GM03348 (cell line): ENCODE measurements at regions not wholly inside any gene's neighbourhood (a gene's known extent, or its start where the extent isn't known, plus 50 kb on each side); places are given as distances from the start of the nearest gene placed in this dataset.

ENCODE experiments used
- DNase-seq: peaks from one replicate; pipeline ENCODE4 v3.0.0; 2012; ENCODE audit warnings: low spot score

- DNase-seq, result no peak
Measured at GRCh38 chr13:75231235-75231634, 250.7 kb downstream of the TBC1D4 start.

GRCh38 chr13:75226733-75227435 is 255.1 kb downstream of the TBC1D4 start:
- peak; percentile 81 for DNase-seq

GRCh38 chr13:75226092-75226491 is 255.9 kb downstream of the TBC1D4 start:
- no peak for DNase-seq

GRCh38 chr13:75225288-75226032 is 256.5 kb downstream of the TBC1D4 start:
- no peak for DNase-seq

- DNase-seq, result no peak
Measured at GRCh38 chr13:75224053-75224742, 257.8 kb downstream of the TBC1D4 start.

GRCh38 chr13:75222031-75222430 is 259.9 kb downstream of the TBC1D4 start:
- DNase-seq, result peak; percentile 44

- no peak for DNase-seq
Measured at GRCh38 chr13:75220861-75221260, 261.1 kb downstream of the TBC1D4 start.

GRCh38 chr13:75220238-75220542 is 261.8 kb downstream of the TBC1D4 start:
- no peak for DNase-seq

- DNase-seq, result peak; percentile 91
Measured at GRCh38 chr13:75219479-75220237, 262.3 kb downstream of the TBC1D4 start.

- DNase-seq, result peak; percentile 61
Measured at GRCh38 chr13:75217949-75218348, 264.0 kb downstream of the TBC1D4 start.

GRCh38 chr13:75216038-75216437 is 265.9 kb downstream of the TBC1D4 start:
- no peak for DNase-seq

- no peak for DNase-seq
Measured at GRCh38 chr13:75214846-75215245, 267.1 kb downstream of the TBC1D4 start.

- DNase-seq, result no peak
Measured at GRCh38 chr13:75202981-75203380, 279.0 kb downstream of the TBC1D4 start.

- no peak for DNase-seq
Measured at GRCh38 chr13:75197803-75198202, 284.2 kb downstream of the TBC1D4 start.

GRCh38 chr13:75196147-75196837 is 285.7 kb downstream of the TBC1D4 start:
- peak; percentile 8 for DNase-seq

GRCh38 chr13:75195495-75196146 is 286.3 kb downstream of the TBC1D4 start:
- DNase-seq, result no peak

- DNase-seq, result no peak
Measured at GRCh38 chr13:75194717-75195462, 287.1 kb downstream of the TBC1D4 start.

- DNase-seq, result no peak
Measured at GRCh38 chr13:75186379-75186778, 295.6 kb downstream of the TBC1D4 start.

GRCh38 chr13:75181906-75182305 is 300.1 kb downstream of the TBC1D4 start:
- DNase-seq, result peak; percentile 7

GRCh38 chr13:75180805-75181455 is 301.0 kb downstream of the TBC1D4 start:
- peak; percentile 32 for DNase-seq
